GM18520 (cell line): ENCODE measurements at regions not wholly inside any gene's neighbourhood (a gene's known extent, or its start where the extent isn't known, plus 50 kb on each side); places are given as distances from the start of the nearest gene placed in this dataset.

ENCODE experiments used
- ATAC-seq: cut with Tn5 transposase; IDR thresholded peaks from one replicate; pipeline ENCODE4 v1.9.1; 2021; ENCODE audit not compliant: unreplicated experiment

- ATAC-seq: no peak
Observed at GRCh38 chr1:239221656-239222055, 164.7 kb upstream of the CHRM3 start.

- ATAC-seq: no peak
Observed at GRCh38 chr1:239219679-239220078, 166.7 kb upstream of the CHRM3 start.

- ATAC-seq: no peak
Observed at GRCh38 chr1:239218301-239218700, 168.1 kb upstream of the CHRM3 start.

- ATAC-seq: no peak
Observed at GRCh38 chr1:239212811-239213220, 173.6 kb upstream of the CHRM3 start.

- no peak for ATAC-seq
Observed at GRCh38 chr1:239209591-239209990, 176.8 kb upstream of the CHRM3 start.

GRCh38 chr1:239204401-239204800, 182.0 kb upstream of the CHRM3 start:
- no peak for ATAC-seq

- no peak for ATAC-seq
Observed at GRCh38 chr1:239197871-239198270, 188.5 kb upstream of the CHRM3 start.

GRCh38 chr1:239189998-239190512, 196.3 kb upstream of the CHRM3 start:
- no peak for ATAC-seq

- ATAC-seq: no peak
Observed at GRCh38 chr1:239186487-239186886, 199.9 kb upstream of the CHRM3 start.

- no peak for ATAC-seq
Observed at GRCh38 chr1:239185245-239185619, 201.1 kb upstream of the CHRM3 start.

GRCh38 chr1:239184561-239185244, 201.7 kb upstream of the CHRM3 start:
- ATAC-seq: no peak

GRCh38 chr1:239178961-239179360, 207.4 kb upstream of the CHRM3 start:
- ATAC-seq: no peak

- no peak for ATAC-seq
Observed at GRCh38 chr1:239174880-239175279, 211.5 kb upstream of the CHRM3 start.

- no peak for ATAC-seq
Observed at GRCh38 chr1:239170828-239171227, 215.5 kb upstream of the CHRM3 start.

- no peak for ATAC-seq
Observed at GRCh38 chr1:239169276-239169675, 217.1 kb upstream of the CHRM3 start.

- ATAC-seq: no peak
Observed at GRCh38 chr1:239164451-239165180, 221.8 kb upstream of the CHRM3 start.

GRCh38 chr1:239155466-239156091, 230.8 kb upstream of the CHRM3 start:
- no peak for ATAC-seq

- no peak for ATAC-seq
Observed at GRCh38 chr1:239151937-239152336, 234.4 kb upstream of the CHRM3 start.

- no peak for ATAC-seq
Observed at GRCh38 chr1:239140968-239141367, 245.4 kb upstream of the CHRM3 start.

- ATAC-seq: no peak
Observed at GRCh38 chr1:239139801-239140200, 246.6 kb upstream of the CHRM3 start.

GRCh38 chr1:239128541-239128940, 257.8 kb upstream of the CHRM3 start:
- no peak for ATAC-seq

GRCh38 chr1:239126884-239127283, 259.5 kb upstream of the CHRM3 start:
- ATAC-seq: no peak
